GM12874 (cell line): ENCODE measurements at regions not wholly inside any gene's neighbourhood (a gene's known extent, or its start where the extent isn't known, plus 50 kb on each side); places are given as distances from the start of the nearest gene placed in this dataset.

Experiments
- CTCF ChIP-seq: IDR thresholded peaks from 2 replicates; pipeline ENCODE4 v1.5.1; 2011; ENCODE audit warnings: low read depth, mild to moderate bottlenecking, control low read depth, low read length, moderate library complexity; ENCODE audit not compliant: insufficient read depth

- no peak for TF ChIP-seq CTCF
These were observed 94.1 kb upstream of the SLC14A2 start for GRCh38 chr18:45521136-45521535.

- no peak for TF ChIP-seq CTCF
These were observed 93.5 kb upstream of the SLC14A2 start for GRCh38 chr18:45521777-45522176.

- TF ChIP-seq CTCF, result no peak
These were observed 92.9 kb upstream of the SLC14A2 start for GRCh38 chr18:45522371-45522770.

- TF ChIP-seq CTCF, result no peak
These were observed 90.0 kb upstream of the SLC14A2 start for GRCh38 chr18:45525301-45525700.

GRCh38 chr18:45526114-45526841 is 89.0 kb upstream of the SLC14A2 start:
- TF ChIP-seq CTCF, result no peak

GRCh38 chr18:45527891-45528290 is 87.4 kb upstream of the SLC14A2 start:
- no peak for TF ChIP-seq CTCF

- TF ChIP-seq CTCF, result no peak
These were observed 86.5 kb upstream of the SLC14A2 start for GRCh38 chr18:45528712-45529336.
